Ishikawa (cell line): ENCODE measurements at regions not wholly inside any gene's neighbourhood (a gene's known extent, or its start where the extent isn't known, plus 50 kb on each side); places are given as distances from the start of the nearest gene placed in this dataset.

Experiments
- CEBPB ChIP-seq: IDR thresholded peaks from 2 replicates; pipeline ENCODE4 v1.6.1; 2012
- EGR1 ChIP-seq: IDR thresholded peaks from 2 replicates; pipeline ENCODE4 v1.6.1; 2012
- EP300 ChIP-seq: IDR thresholded peaks from 2 replicates; pipeline ENCODE4 v1.6.1; 2012; ENCODE audit warnings: borderline replicate concordance
- FOXM1 ChIP-seq: IDR thresholded peaks from 2 replicates; pipeline ENCODE4 v1.6.1; 2012; ENCODE audit warnings: low read depth, borderline replicate concordance
- NFIC ChIP-seq: IDR thresholded peaks from 2 replicates; pipeline ENCODE4 v1.6.1; 2012
- RAD21 ChIP-seq: IDR thresholded peaks from 2 replicates; pipeline ENCODE4 v1.6.1; 2012; ENCODE audit warnings: low read depth
- TAF1 ChIP-seq: IDR thresholded peaks from 2 replicates; pipeline ENCODE4 v1.6.1; 2012; ENCODE audit warnings: low read depth, mild to moderate bottlenecking
- TCF12 ChIP-seq: IDR thresholded peaks from 2 replicates; pipeline ENCODE4 v1.6.1; 2012; ENCODE audit warnings: low read depth
- TEAD4 ChIP-seq: IDR thresholded peaks from 2 replicates; pipeline ENCODE4 v1.6.1; 2012
- YY1 ChIP-seq: IDR thresholded peaks from 2 replicates; pipeline ENCODE4 v1.6.1; 2012; ENCODE audit warnings: low read depth
- ZBTB7A ChIP-seq: IDR thresholded peaks from 2 replicates; pipeline ENCODE4 v1.6.1; 2012; ENCODE audit warnings: low read depth
- TF ChIP-seq, protein P1 (sequence below): IDR thresholded peaks from 2 replicates; pipeline ENCODE4 v1.6.1; 2012
- TF ChIP-seq, protein P2 (sequence below): IDR thresholded peaks from 2 replicates; pipeline ENCODE4 v1.6.1; 2012; ENCODE audit warnings: low read depth, mild to moderate bottlenecking
- TF ChIP-seq, protein P3 (sequence below): IDR thresholded peaks from 2 replicates; pipeline ENCODE4 v1.6.1; 2012

DNA sequence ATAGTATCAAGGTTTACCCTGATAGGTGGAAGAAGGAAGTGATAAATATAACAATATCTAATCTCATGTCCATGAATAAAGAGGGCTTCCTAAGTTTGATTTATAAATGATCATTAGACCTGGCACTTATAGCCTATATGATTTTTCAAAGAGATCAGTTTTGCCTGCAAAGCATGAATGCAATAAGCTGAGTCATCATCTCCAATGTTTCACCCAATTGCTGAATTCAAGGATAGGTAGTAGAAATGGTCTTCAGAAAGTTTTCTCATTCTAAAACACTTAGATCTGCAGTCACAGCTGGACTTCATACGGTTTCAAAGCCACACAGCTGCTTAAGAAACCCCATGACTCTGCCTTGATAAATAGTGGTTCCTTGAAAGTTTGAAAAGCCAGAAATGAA lies 1722.8 kb downstream of the MAT2B start:
- TF ChIP-seq, protein P1, sequence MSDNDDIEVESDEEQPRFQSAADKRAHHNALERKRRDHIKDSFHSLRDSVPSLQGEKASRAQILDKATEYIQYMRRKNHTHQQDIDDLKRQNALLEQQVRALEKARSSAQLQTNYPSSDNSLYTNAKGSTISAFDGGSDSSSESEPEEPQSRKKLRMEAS, result no peak
- no peak for TF ChIP-seq NFIC
- TF ChIP-seq, protein P2, sequence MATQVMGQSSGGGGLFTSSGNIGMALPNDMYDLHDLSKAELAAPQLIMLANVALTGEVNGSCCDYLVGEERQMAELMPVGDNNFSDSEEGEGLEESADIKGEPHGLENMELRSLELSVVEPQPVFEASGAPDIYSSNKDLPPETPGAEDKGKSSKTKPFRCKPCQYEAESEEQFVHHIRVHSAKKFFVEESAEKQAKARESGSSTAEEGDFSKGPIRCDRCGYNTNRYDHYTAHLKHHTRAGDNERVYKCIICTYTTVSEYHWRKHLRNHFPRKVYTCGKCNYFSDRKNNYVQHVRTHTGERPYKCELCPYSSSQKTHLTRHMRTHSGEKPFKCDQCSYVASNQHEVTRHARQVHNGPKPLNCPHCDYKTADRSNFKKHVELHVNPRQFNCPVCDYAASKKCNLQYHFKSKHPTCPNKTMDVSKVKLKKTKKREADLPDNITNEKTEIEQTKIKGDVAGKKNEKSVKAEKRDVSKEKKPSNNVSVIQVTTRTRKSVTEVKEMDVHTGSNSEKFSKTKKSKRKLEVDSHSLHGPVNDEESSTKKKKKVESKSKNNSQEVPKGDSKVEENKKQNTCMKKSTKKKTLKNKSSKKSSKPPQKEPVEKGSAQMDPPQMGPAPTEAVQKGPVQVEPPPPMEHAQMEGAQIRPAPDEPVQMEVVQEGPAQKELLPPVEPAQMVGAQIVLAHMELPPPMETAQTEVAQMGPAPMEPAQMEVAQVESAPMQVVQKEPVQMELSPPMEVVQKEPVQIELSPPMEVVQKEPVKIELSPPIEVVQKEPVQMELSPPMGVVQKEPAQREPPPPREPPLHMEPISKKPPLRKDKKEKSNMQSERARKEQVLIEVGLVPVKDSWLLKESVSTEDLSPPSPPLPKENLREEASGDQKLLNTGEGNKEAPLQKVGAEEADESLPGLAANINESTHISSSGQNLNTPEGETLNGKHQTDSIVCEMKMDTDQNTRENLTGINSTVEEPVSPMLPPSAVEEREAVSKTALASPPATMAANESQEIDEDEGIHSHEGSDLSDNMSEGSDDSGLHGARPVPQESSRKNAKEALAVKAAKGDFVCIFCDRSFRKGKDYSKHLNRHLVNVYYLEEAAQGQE, result no peak
- TF ChIP-seq CEBPB, result no peak
- TF ChIP-seq TAF1, result no peak
- TF ChIP-seq, protein P3, sequence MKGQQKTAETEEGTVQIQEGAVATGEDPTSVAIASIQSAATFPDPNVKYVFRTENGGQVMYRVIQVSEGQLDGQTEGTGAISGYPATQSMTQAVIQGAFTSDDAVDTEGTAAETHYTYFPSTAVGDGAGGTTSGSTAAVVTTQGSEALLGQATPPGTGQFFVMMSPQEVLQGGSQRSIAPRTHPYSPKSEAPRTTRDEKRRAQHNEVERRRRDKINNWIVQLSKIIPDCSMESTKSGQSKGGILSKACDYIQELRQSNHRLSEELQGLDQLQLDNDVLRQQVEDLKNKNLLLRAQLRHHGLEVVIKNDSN, result no peak
- no peak for TF ChIP-seq ZBTB7A
- TF ChIP-seq YY1, result no peak
- no peak for TF ChIP-seq TEAD4
- no peak for TF ChIP-seq EP300
- no peak for TF ChIP-seq FOXM1
- TF ChIP-seq TCF12, result no peak
- no peak for TF ChIP-seq EGR1
- TF ChIP-seq RAD21, result no peak
